ENCODE measurements at regions not wholly inside any gene's neighbourhood (a gene's known extent, or its start where the extent isn't known, plus 50 kb on each side); places are given as distances from the start of the nearest gene placed in this dataset.

GRCh38 chr16:64823481-64824075, 298.3 kb downstream of the CDH11 start:
- DNase-seq: no peak

DNA sequence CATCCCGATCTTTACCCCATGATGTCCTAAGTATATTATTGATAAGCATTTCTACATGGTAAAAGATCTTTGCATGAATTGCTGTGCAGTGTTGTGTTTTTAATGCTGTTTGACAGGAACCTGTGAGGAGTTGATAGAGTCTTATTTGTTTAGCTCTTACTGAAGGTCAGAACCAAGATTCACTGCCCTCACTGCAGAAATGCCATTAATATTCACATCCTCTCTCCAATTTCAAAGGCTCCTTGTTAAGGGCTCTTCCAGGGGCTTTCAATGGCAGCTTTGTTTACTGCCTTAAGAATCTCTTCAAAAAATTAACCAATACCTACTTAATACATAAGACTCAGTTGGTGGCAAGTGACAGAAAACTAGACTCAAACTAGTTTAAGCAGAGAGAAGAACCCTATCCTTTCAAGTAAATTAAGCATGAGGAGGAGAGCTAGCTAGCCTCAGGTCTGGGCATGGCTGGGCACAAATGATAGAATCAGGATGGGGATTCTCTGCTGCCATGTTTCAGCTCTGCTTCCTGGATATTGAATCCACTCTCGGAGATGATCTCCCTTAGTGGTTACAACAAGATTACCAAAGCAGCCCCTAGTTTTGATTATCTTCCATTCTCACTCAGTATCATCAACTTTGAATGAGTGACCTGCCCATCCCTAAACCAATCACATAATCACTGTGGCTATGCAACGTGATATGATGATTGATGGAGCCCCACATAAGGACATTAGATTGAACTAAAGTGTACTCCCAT, 311.8 kb downstream of the CDH11 start:
- no peak for DNase-seq

DNA sequence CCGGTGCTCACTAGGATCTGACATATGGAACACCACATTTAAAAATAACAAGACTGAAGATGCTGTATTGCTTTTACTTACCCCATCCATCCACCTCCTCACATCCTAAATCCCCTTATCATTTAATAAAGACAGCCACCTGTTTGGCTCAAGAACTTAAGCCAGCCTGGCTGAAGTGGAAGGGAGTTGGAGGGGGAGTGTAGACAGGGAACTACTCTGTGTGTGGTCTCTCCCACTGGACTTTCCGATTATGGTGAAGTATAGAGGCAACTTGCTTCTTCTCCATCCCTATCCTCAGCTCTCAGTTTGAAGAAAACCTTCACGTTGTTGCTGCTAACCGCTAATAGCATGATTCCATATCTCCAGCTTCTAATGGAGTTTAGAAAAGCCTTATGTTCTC, 313.4 kb downstream of the CDH11 start:
- no peak for DNase-seq

- no peak for DNase-seq
Measured at GRCh38 chr16:64791756-64792155, 330.1 kb downstream of the CDH11 start.

- no peak for DNase-seq
Measured at GRCh38 chr16:64784635-64785034, 337.2 kb downstream of the CDH11 start.

- no peak for DNase-seq
Measured at GRCh38 chr16:64782484-64782883, 339.4 kb downstream of the CDH11 start.

- no peak for DNase-seq
Measured at GRCh38 chr16:64780445-64780844, 341.4 kb downstream of the CDH11 start.

DNA sequence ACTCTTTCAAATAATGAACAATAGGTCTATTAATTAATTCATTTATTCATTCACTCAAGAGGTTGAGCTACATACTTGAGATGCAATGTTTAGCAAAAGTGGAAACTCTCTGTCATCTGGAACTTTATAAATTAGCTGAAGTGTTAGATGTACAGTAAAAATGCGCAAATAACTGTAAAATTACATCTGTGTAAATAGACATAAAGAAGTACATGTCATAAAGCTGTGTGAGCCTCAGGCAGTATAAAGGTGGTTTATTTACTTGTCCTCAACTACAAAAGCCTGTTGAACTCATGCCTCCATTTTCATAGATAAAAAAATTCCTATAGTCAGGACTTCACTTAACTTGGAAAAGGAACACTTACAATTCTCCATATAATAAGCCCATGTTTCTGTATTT, 343.1 kb downstream of the CDH11 start:
- DNase-seq: no peak

DNA sequence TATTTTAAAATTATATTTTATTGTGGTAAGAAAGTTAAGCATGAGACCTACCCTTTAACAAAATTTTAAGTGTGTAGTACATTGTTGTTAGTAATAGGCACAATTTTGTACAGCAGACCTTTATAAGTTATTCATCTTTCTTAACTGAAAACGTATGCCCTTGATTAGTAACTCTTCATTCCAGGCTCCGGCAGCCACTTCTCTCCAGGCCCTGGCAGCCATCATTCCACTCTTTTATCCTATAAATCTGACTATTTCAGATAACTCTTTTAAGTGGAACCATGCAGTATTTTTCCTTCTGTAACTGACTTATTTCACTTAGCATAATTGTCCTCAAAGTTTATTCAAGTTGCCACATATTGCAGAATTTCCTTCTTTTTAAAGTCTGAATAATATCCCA, 348.2 kb downstream of the CDH11 start:
- DNase-seq: no peak

DNA sequence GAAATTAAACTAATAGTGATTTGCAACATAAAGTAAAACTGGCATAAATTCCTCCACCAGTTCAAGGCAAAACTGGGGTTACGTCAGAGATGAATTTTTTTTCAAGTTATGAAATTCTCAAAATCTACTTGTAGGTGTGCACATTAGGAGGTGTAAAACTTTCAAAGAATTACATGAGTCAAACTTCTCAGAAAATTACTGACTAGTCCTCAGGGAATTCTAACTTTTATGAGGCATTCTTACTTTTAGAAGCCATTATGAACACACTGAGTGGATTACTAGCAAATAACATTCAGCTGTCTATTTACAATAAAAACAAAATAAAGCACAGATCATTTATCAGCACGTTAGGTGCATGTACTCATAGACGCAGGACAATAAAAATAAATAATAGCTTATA, 348.7 kb downstream of the CDH11 start:
- DNase-seq: no peak

GRCh38 chr16:64771273-64771672, 350.6 kb downstream of the CDH11 start:
- no peak for DNase-seq

- no peak for DNase-seq
Measured at GRCh38 chr16:64762211-64762610, 359.7 kb downstream of the CDH11 start.

GRCh38 chr16:64754279-64754678, 367.6 kb downstream of the CDH11 start:
- peak; percentile 5 for DNase-seq

DNA sequence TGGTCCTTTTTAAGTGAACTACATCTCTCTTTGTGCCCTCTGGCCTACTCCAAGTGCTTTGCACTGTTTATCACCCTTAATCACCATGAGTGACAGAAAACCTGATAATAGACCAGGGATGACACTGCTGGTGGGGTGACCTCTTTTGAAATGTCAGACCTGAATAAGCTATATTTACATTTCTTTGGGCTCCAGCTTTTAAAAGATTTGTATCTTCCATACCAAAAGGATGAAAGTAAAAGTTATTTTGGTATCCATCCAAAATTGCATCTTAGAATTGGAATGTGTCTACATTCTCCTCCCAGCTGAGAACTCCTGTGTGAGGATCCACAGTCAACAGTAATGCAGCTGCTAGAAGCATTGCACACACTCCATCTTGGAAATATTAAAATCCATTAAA, 370.0 kb downstream of the CDH11 start:
- DNase-seq: peak; percentile 79

DNA sequence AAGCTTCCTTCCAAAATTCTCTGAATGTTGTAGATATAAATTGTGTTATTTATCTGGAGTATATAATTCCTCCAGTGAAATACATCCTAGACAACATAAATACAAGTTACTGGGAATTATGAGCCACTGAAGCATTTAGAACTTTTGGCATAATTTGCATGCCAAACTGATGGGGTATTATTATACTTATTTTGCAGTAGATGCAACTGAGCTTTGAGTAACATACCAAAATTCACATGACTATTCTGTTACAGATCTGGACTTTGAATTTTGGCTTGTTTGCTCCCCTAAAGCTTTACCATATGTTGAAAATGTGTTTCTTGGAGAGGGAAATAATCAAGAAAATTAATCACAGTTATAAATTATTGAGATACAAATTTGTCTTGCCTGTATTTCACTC, 372.5 kb downstream of the CDH11 start:
- DNase-seq: no peak

DNA sequence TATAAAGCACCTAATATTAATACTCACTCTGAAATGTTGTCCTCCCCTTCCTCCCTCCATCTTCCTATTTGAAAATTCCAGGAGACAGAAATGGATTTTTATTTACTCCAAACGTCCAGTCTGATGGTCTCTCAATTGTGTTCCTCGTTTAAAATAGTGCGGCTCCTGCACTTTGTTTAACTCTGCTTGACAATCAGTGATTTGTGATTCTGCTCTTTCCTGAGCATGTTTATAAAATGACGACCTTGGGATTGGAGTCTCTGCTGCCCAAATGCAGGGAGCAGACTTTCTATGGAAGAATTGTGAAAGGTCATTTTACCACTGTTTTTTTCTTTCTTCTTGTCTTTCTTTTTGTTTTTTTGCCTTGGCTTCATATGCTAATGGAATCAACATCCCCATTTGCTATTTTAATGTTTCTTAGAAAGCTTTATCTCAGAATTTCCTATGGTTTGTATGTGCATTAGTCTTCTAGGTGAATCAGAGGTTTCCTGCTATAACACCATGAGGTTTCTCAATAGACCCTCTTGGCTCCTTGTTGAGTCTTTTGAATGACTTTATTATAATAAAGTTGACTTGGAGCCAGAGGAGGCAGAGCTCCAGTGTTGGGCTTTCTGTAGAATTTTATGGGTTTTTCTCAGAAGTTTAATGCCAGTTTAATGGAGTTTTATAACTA, 376.5 kb downstream of the CDH11 start:
- DNase-seq: no peak

- DNase-seq: no peak
Measured at GRCh38 chr16:64742455-64743223, 379.2 kb downstream of the CDH11 start.

DNA sequence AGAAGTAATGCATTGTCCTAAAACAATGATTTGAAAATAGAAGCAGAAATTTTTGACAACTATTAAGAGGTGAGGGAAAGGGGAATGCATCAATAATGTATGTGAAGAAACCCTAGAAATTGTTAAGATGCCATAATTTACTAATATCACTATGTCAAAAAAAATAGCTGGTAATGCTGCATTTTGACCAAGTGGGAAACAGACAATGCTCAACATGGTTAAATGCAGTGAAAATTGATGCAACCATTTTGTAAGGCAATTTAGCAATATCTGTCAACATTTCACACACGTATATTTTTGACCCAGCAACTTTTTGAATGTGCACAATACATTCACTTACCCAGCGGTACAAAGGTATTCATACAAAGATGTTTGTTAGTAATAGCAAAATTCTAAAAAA, 381.6 kb downstream of the CDH11 start:
- no peak for DNase-seq

- DNase-seq: peak; percentile 81
Measured at GRCh38 chr16:64738321-64738960, 383.4 kb downstream of the CDH11 start.

GRCh38 chr16:64736857-64737256, 385.0 kb downstream of the CDH11 start:
- DNase-seq: no peak

DNA sequence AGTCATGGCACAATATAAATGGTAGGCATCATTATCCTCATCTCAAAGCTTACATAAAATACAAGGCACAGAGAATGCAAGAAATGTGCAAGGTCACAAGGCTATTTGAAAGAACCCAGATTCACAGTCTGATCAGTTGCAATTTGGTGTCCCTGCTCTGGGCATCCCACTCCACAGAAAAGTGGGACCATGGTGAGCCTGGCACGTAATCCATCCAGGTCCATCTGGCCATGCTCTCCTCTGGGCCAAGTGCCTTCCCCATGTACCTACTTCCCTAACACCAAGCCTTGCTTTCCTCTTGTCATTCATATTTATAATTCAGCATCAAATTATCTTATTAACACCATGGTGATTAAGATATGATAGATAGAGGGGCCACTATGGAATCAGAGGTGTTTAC, 390.0 kb downstream of the CDH11 start:
- no peak for DNase-seq

DNA sequence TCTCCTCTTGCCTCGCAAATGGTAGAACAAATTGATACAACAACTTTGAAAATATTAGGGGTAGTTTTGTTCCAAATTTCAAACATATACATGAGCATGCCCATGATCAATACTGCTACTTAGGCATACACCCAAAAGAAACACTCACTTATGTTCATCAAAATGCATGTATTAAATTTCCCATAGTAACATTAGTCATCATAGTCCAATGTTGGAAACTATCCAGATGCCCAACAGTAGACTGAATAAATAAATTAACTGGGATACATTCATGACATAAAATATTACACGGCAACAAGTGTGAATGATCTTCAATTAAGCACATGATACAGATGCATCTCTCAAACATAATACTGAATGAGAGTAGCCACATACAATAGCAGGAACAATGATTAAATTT, 391.6 kb downstream of the CDH11 start:
- DNase-seq: no peak

- no peak for DNase-seq
Measured at GRCh38 chr16:64724339-64724738, 397.5 kb downstream of the CDH11 start.

Measured in NCI-H226 (cell line).